G401 (cell line): ENCODE measurements at regions not wholly inside any gene's neighbourhood (a gene's known extent, or its start where the extent isn't known, plus 50 kb on each side); places are given as distances from the start of the nearest gene placed in this dataset.

Experiments
- DNase-seq: peaks from one replicate; pipeline ENCODE4 v3.0.0-alpha.2; 2015; ENCODE audit warnings: low spot score
- in situ Hi-C: cut with HindIII; loops from 2 replicates; pipeline ENCODE4 v1.10.0; 2016; ENCODE audit warnings: low sequenced_read_pairs, mixed read lengths

DNA sequence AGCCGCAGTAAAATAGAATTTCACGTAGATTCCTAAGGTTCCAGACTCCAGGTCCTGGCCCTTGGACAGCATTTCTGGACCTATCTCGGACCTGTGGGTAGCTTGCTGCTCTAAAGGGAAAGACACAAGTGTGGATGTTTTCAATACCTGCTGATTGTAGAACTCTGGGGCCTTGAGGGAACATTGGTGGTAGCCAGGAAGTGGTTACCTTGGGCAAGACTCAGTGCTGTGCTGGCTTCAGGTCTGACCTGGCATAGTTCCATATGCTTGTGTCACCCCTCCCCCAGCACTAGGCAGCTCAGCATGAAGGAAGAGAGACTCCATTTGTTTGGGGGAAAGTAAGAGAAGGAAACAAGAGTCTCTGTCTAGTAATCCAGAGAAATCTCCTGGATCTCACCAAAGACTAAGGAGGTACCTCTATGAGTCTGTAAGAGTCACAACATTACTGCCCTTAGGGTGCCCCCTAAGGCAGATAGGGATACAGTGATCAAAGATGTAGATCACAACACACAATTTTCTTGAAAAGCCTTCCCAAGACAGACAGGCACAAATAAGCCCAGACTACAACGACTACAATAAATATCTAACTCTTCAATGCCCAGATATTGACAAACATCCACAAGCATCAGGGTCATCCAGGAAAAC, 398.8 kb downstream of the TGFB2 start:
- in situ Hi-C loops, result no loop called here
- DNase-seq, result no peak

DNA sequence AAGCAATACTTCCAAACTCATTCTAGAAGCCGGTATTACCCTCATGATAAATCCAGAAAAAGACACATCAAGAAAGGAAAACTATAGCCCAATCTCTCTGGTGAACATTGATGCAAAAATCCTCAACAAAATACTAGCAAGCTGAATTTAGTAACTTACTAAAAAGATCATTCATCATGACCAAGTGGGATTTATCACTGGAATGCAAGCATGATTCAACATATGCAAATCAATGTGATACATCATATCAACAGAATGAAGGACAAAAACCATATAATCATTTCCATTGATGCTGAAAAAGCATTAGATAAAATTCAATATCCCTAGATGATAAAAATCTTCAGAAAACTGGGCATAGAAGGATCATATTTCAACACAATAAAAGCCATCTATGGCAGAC, 402.9 kb downstream of the TGFB2 start:
- in situ Hi-C loops, result no loop called here
- DNase-seq, result no peak

DNA sequence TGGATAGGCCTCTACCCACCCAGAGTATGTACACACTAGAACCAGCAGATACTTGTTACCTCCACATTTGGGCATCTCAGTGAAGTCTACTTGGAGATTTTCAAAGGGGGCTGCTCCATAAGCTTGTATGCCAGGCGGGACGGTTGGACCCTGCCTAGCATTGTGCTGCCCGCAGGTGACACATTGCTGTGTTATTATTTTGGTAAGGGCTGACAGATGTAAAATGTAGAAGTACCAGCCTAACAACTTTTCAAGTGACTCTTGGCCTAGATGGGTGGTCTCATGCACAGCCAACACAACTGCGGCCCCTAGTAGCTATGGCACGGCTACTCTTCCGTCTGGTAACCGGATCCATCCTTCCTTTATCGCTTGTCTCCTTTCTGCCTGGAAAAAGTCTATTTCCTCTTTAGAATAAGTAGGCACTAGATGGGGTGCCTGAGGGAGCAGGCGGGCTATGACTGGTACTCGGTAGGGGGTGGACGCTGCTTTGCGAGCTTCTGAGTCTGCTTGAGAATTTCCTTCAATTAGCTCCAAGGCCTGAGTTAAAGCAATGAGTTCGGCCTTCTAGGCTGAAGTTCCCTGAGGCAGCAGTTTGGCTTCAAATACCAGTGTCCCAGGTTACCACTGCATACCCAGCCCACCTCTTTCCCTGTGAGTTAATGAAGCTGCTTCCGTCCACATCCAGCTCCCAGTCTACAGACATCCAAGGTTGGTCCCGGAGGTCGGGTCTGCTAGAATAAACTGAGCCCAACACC, 405.3 kb downstream of the TGFB2 start:
- no peak for DNase-seq
- in situ Hi-C loops, result no loop called here

DNA sequence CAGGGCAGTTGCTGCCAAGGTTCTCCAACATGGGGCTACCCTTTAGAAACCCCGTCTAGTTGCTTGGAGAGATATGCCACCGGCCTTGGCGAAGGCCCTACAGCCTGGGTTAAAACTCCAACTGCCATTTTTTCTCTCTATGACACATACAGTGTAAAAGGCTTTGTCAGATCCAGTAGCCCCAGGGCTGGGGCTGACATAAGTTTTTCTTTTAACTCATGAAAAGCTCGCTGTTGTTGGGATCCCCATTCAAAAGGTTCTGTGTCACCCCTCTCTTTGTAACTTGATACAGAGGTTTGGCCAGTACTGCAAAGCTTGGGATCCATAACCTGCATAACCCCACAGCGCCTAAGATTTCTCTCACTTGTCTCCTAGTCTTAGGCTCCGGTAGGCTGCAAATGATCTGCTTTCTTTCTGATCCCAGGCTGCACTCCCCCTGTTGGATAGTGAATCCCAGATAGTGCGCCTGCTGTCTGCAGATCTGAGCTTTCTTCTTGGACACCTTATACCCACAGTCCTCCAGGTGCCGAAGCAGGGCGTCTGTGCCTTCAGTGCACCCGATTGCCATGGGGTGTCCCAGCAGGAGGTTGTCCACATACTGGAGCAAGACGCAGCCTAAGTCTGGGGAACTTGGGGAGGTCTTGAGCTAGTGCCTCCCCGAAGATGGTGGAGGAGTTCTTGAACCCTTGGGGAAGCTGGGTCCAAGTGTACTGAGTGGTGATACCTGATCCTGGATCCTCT, 406.2 kb downstream of the TGFB2 start:
- in situ Hi-C loops, result no loop called here
- DNase-seq, result no peak

DNA sequence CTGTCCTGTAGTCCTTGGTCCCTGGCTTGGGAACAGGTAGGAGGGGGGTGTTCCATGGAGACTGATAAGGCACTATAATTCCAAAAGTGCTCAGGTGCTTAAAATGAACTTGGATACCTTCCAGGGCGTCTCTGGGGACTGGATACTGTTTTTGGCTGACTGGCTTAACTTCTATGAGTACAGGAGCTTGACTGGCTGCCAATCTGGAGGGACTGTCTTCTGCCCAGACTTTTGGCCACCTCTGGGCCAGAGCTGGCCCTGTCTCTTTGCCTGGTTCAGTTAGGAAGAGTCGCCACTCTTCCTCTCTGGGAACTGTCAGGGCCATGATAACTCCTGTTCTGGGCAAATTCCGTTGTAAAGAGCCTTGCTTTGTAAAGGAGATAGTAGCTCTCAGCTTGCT, 407.0 kb downstream of the TGFB2 start:
- no peak for DNase-seq
- in situ Hi-C loops, result no loop called here

DNA sequence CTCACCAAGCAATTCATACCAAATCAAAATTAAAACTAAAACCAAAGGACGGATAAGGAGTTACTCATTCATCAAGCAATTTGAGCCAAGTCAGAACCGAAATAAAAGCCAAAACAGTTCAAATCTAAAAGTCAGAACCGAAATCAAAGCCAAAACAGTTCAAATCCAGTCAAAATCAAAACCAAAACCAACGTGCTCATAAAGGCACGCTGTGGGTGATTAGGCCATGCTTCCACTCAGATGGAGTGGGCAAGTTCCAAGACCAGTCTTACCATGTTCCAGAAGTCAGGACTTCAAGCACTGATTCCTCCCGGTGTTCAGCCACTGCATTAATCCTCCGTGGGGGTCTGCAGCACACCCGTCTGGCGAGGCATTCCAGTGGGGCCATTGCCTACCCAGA, 409.3 kb downstream of the TGFB2 start:
- no peak for DNase-seq
- in situ Hi-C loops, result no loop called here

DNA sequence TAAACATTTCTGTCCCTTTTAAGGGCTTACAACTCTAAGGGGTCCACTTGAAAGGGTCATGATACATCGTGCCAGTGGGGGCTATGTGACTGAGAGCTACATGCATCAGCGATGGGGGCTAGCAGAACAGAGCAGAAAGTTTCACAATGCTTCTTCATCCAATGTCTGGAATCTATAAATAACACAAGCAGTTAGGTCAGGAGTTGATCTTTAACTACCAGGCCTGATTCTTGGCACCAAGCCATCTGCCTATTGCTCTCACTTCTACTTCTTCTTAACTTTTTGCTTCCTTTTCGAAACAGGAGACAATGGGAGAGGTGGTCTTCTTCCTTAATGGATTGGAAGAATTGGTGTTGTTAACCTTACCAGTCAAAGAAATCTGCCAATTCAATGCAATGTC, 410.0 kb downstream of the TGFB2 start:
- in situ Hi-C loops, result no loop called here
- no peak for DNase-seq

DNA sequence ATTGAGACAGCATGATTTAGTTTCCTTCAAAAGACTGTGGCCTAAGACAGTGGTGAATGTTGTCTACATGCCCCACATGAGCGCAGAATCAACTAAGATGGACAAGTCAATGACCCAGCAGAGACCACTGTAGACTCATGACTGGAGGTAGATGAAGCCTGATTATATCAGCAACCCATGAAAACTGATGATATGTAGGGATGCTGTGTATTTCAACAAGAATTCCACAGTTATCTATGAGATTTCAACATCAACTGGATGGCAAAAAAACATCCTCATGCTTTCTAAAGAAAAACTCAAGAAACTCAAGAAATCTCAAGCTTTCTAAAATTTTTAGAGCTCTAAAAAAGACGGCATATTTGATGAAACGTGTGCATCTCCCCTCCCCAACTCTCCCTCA, 413.9 kb upstream of the LYPLAL1 start:
- in situ Hi-C loops, result no loop called here
- no peak for DNase-seq

DNA sequence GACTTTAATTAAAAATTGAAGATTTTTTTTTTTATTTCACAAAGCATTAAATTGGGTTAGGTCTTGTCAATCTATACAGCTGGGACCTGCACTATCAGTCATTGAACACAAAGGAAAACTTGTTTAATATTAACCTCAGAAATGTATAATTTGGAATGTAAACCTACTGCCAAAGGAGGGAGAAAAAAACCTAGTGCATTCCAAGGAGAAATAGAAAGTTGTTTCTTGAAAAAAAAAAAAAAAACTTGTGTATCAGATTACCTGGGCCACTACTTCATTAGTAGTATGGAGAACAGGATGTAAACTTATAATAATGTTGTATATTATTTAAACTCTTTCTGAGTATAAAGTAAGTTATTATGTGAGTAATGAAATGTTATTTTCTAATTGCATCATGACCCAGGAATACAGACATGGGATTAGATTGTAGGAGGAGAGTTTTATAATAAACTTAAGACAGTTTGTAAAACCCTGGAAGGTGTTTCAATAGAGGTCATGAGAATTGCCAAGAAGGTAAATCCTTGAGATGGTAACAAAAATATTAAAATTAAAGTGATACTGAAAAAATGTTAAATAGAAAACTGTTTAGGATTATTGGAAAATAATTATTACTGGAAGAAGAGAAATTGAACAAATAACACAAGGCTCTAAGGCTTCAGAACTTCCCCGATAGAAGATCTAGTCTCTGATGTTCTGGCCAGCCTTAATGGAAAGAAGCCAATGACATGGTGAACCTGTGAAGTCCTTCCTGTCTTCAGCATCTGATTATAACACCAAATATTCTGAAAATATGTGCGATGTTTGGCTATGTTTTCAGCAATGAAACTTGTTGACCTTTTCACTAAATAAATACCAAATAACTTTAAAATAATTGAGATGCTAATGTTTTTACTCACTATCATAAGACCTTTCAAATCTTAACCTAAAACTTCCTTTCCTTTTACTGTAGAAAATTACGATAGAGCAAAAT, 412.8 kb upstream of the LYPLAL1 start:
- in situ Hi-C loops, result no loop called here
- no peak for DNase-seq

DNA sequence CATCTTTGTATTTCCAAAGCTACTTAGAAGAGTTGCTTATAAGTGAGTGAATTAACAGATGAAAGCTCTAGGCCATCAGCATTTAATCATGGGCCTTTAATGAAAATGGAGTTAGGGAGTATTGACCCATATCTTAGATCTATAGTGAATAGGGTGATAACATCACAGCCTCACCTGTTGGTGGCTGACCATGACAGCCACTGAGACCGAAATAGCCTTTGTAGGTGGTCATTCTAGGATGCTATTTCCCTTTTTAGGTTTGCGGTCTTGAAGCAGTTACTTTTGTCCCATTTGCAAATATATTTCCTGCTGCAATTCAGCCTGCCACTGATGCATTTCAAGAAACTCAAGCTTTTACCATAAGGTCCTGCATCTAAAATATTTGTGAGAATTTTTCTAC, 410.1 kb upstream of the LYPLAL1 start:
- DNase-seq, result no peak
- in situ Hi-C loops, result no loop called here

DNA sequence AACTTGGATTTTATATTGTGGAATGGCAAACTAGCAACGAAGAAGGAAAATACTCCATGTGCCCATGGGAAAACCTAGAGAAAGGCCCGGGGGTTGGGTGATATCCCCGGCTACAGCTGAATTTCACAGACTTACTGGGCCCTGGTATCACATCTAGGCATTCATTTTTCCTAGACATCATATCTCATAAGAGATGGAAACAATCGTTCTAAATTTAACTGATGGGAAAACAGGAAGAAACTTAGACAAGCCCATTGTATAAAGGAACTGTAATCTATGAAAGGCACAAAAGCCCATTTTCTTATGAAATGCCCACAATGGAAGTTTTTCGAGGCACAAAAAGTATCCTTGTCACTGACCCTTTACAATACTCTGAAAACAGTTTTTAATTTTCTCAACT, 407.9 kb upstream of the LYPLAL1 start:
- no peak for DNase-seq

DNA sequence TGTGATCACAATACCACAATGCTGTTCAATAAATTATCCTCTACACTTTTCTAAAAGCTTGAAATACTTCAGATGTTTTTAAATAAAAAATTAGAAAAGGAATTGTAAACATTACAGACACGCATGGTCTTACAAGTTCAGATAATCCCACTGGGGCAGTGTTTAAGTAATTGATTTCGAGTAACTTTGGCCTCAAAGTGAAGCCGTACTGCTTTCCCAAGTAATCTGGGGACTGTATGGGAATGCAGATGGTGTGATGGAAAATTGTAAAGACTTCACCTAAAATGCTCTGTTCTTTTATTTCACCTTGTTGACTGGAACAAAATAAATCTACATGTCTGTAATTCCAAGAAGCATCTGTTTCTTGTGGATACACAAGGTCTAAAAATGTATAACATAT, 401.7 kb upstream of the LYPLAL1 start:
- in situ Hi-C loops, result no loop called here

More for the DNA sequence above, 407.9 kb upstream of the LYPLAL1 start:
- in situ Hi-C loops, result no loop called here

DNA sequence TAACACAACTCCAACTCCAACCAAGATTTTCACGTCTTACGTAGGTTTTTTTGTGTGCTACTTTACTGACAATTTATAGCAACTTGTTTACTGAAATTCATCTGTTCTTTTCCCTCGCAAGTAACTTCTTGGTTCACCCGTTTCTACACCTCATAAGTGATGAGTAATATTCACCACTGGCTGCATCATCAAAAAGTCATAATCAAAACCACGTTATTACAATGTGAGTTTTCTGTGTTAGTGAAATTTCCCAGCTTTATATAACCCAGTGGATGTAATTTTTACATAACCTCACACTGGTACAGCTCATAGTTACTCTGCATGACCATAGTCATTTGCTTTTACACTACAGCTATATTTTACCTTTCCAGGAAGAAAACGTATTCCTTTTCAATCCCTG, 401.1 kb upstream of the LYPLAL1 start:
- DNase-seq, result no peak
- in situ Hi-C loops, result no loop called here

More for the DNA sequence above, 401.7 kb upstream of the LYPLAL1 start:
- DNase-seq, result no peak

DNA sequence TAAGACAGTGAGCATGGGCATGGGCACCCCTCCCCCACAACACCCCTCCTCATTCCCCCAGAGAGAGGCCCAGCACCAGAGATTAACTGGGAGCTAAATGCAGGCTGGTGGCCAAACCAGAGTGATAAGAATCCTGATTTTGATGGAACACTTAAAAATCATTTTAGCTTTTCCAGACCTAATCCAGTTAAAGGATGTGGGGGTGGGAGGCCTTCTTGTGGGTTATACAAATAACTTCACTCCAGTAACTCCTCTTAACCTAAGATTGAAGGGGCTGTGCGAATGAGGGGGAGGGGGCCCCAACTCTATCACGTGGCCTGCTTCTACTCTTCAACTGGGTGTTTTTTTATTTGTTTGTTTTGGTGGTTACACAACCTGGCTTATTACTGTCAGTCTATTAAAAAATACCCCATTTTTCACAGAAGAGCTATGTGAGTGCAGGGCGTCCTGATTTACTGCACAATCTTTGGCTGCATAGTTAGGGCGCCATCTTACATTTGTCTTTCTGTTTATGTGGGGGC, 398.1 kb upstream of the LYPLAL1 start:
- in situ Hi-C loops, result no loop called here

DNA sequence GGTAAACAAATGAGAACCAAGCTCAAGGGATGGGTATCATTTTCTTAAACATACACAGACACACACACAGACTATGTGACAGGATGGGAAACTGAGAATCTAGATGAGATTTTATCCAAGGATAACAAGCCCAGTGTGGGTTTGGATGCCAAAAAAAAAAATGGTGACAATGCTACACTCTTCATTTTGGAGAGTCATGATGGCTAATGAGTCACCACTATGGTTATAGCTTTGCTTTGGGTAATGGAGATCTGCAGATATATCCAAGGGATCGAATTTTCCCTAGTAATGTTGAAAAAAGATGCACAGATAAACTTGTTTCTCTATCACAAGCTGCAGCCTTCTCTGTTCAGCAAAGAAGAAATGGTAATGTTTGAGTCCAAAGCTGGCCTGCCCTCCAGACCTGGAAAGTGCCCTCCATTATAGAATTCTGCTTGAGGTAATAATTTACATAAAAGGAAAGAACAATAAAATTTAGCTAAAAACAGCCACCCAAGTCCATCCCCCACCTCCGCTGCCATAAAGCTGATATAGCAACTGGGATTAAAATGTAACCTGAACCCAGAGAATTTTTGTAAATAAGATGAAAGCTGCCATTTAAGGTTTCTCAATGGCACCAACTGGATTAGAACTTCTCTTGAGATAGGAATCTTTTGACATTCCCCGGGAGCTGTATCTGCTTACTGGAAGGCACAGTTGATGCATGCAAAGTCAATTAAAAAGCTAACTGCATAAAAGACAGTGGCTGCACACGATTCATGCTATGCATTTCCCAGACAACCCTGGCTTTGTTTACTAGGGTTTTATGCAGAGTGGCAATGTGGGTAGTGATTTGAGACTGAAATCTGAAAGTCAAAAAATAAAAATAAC, 395.2 kb upstream of the LYPLAL1 start:
- in situ Hi-C loops, result no loop called here
- DNase-seq, result no peak

More for the DNA sequence above, 398.1 kb upstream of the LYPLAL1 start:
- DNase-seq, result no peak

DNA sequence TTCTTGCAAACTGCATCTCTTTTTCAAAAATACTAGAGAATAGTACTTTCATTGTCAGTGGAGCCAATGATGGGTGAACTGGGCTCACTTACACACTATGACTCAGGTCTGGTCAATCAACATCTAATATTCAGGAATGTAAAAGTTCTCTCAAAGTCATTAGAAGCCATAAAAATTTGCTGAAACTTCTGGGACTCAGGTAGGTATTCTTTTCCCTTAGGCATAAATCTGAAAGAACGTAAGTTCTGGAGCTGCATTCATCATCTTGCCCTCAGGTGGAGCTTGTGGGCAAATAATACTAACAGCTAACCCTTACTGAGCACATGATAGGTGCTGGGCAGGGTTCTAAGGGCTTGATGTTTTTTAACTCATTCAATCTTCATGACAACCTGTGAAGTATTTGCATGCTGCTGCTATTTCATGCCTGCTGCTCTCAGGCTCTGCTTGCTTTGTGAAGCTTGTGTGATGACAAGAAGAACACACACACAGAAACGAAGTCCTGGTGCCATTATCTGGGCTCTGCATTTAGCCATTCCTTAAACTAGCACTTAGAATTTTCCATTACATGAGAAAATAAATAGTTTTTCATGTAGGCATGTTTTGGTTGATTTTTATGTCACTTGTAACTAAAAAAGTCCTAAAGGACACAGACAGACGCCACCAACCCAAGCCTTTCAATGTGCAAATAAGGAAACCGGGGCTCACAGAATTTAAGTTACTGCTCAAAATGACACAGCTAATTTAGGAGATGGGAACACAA, 394.2 kb upstream of the LYPLAL1 start:
- DNase-seq, result no peak
- in situ Hi-C loops, result no loop called here

DNA sequence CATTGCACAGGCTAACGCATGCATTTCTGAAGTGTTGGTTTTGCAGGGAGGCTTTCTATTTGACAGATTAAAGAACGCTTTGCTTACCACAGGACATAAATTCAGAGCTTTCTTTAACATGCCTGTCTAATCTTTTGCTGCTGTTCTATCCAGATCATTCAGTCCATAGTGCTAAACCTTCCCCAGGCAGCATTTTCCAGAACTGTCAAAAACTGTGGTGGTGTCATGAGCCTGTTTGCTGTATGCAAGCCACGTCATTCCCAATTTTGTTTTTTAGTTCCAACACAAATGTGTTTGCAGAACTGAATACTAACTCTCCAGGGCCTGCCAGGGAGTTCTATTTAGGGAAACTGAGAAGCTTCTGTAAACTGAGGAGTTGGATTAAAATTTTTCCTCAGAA, 390.5 kb upstream of the LYPLAL1 start:
- in situ Hi-C loops, result no loop called here
- no peak for DNase-seq

DNA sequence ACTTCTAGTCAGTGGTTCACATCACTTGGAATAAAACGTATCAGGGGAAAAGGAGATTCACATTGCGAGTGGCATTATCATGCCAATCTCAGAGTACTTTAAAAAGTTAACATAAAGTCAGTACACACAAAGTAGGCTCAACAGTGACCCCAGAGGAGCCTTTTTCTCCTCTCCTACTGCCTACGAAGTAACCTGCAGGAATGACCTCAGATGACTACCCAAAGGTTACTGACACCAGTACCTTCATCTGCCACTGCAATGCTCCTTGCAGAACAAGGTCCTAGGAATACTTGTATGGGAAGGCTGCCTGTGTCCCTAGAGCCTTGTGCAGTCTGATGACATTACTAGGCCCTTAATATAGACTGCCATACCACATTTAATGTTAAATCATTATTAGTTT, 389.8 kb upstream of the LYPLAL1 start:
- DNase-seq, result no peak
- in situ Hi-C loops, result no loop called here
